ENCODE measurements at regions not wholly inside any gene's neighbourhood (a gene's known extent, or its start where the extent isn't known, plus 50 kb on each side); places are given as distances from the start of the nearest gene placed in this dataset.
"Not testable (repeated sequence)": the region's sequence is repeated elsewhere in the genome, so short reads cannot be mapped to it uniquely, and the experiment has no call there.

GRCh38 chr6:91079969-91080368 is 493.1 kb upstream of the MAP3K7 start:
- TF ChIP-seq CTCF (conservative IDR thresholded peaks at IDR 0.05; ENCODE audit: low read depth, low read length) = peak; percentile 27
- H3K4me3 ChIP-seq (ENCODE audit: low read depth, low read length) = no peak overlapping the region
- peak; percentile 22 for DNase-seq (ENCODE audit: low read depth)

DNA sequence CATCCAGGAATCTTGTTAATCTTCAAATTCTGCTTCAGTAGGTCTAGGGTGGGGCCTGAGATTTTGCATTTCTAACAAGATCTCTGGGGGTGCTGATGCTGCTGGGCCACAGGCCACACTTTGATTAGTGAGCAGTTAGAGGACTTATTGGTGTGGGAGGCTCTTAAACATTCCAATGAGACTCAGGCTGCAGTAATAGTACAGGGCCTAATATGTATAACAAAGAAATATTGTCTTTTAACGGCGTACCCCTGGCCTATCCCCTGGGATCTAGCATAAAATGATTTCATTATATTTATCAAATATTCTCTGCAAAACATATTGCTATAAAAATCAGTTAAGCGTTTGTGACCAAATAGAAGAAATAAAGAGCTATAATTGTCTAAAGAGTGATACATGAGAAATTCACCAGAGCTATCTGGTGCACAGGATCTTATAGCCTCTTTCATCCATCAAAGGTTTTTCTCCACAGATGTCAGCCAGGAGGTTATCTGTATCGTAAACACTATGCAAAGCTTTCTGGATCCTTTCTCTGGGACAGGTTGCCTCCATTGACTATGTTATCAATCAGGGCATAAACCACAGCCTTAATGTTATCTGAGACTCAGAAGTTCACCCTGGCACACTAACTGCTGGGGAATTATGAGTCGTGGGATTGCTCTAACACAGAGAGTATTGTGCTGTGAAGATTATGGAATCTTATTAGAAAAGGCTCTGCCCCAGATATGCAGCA is 488.5 kb upstream of the MAP3K7 start:
- TF ChIP-seq CTCF (conservative IDR thresholded peaks at IDR 0.05; ENCODE audit: low read depth, low read length) = no peak
- no peak for DNase-seq (ENCODE audit: low read depth)
- no peak overlapping the region for H3K4me3 ChIP-seq (ENCODE audit: low read depth, low read length)

- H3K4me3 ChIP-seq (ENCODE audit: low read depth, low read length) = no peak overlapping the region
- no peak for DNase-seq (ENCODE audit: low read depth)
- no peak for TF ChIP-seq CTCF (conservative IDR thresholded peaks at IDR 0.05; ENCODE audit: low read depth, low read length)
Observed at GRCh38 chr6:91063362-91063761, 476.5 kb upstream of the MAP3K7 start.

- no peak overlapping the region for H3K4me3 ChIP-seq (ENCODE audit: low read depth, low read length)
- no peak for DNase-seq (ENCODE audit: low read depth)
- no peak for TF ChIP-seq CTCF (conservative IDR thresholded peaks at IDR 0.05; ENCODE audit: low read depth, low read length)
Observed at GRCh38 chr6:91057689-91058088, 470.8 kb upstream of the MAP3K7 start.

- H3K4me3 ChIP-seq (ENCODE audit: low read depth, low read length) = no peak overlapping the region
- no peak for DNase-seq (ENCODE audit: low read depth)
- TF ChIP-seq CTCF (conservative IDR thresholded peaks at IDR 0.05; ENCODE audit: low read depth, low read length) = no peak
Observed at GRCh38 chr6:91055959-91056358, 469.1 kb upstream of the MAP3K7 start.

DNA sequence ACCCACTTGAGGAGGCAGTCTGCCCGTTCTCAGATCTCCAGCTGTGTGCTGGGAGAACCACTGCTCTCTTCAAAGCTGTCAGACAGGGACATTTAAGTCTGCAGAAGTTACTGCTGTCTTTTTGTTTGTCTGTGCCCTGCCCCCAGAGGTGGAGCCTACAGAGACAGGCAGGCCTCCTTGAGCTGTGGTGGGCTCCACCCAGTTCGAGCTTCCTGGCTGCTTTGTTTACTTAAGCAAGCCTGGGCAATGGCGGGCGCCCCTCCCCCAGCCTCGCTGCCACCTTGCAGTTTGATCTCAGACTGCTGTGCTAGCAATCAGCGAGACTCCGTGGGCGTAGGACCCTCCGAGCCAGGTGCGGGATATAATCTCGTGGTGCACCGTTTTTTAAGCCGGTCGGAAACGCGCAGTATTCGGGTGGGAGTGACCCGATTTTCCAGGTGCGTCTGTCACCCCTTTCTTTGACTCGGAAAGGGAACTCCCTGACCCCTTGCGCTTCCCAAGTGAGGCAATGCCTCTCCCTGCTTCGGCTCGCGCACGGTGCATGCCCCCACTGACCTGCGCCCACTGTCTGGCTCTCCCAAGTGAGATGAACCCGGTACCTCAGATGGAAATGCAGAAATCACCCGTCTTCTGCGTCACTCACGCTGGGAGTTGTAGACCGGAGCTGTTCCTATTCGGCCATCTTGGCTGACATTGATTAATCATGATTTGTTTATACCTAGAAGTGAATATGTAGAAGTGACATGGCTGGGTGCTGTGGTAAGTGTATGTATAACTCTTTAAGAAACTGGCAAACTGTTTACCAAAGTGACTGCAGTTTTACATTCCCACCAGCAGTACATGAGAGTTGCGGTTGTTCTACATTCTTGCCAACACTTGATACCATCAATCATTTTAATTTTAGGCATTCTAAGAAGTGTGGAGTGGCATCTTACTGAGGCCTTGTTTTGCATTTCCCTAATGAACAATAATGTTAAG is 465.9 kb upstream of the MAP3K7 start:
- not testable (repeated sequence) for DNase-seq (ENCODE audit: low read depth); H3K4me3 ChIP-seq (ENCODE audit: low read depth, low read length)

GRCh38 chr6:91045161-91045560 is 458.3 kb upstream of the MAP3K7 start:
- peak; percentile 18 for DNase-seq (ENCODE audit: low read depth)
- no peak for TF ChIP-seq CTCF (conservative IDR thresholded peaks at IDR 0.05; ENCODE audit: low read depth, low read length)
- no peak overlapping the region for H3K4me3 ChIP-seq (ENCODE audit: low read depth, low read length)
